Neuronal stem cell (in vitro differentiated cells): ENCODE measurements at regions not wholly inside any gene's neighbourhood (a gene's known extent, or its start where the extent isn't known, plus 50 kb on each side); places are given as distances from the start of the nearest gene placed in this dataset.
"Not testable (repeated sequence)": the region's sequence is repeated elsewhere in the genome, so short reads cannot be mapped to it uniquely, and the experiment has no call there.

Experiments used
- DNase-seq: peaks from one replicate; pipeline ENCODE4 v3.0.0-alpha.2; 2013; ENCODE audit warnings: low spot score
- H2AFZ ChIP-seq: one replicate; pipeline ENCODE4 v1.6.1; 2013; ENCODE audit warnings: mild to moderate bottlenecking, low read length, inconsistent platforms
- H2AK5ac ChIP-seq: 2 replicates; pipeline ENCODE4 v1.6.1; 2013; ENCODE audit warnings: low read depth, mild to moderate bottlenecking, inconsistent platforms, low read length, moderate library complexity, mixed read lengths
- H2BK120ac ChIP-seq: 2 replicates; pipeline ENCODE4 v1.6.1; 2013; ENCODE audit warnings: low read depth, mild to moderate bottlenecking, inconsistent platforms, low read length, moderate library complexity, mixed read lengths
- H2BK12ac ChIP-seq: one replicate; pipeline ENCODE4 v1.6.1; 2013; ENCODE audit warnings: low read length, inconsistent platforms
- H2BK15ac ChIP-seq: 2 replicates; pipeline ENCODE4 v1.6.1; 2013; ENCODE audit warnings: mild to moderate bottlenecking, low read length, inconsistent platforms, mixed read lengths
- H2BK5ac ChIP-seq: one replicate; pipeline ENCODE4 v1.6.1; 2013; ENCODE audit warnings: inconsistent platforms, mild to moderate bottlenecking, low read length, moderate library complexity
- H3K14ac ChIP-seq: one replicate; pipeline ENCODE4 v1.6.1; 2013; ENCODE audit warnings: low read length, inconsistent platforms
- H3K18ac ChIP-seq: 2 replicates; pipeline ENCODE4 v1.6.1; 2013; ENCODE audit warnings: low read length, inconsistent platforms
- H3K23ac ChIP-seq: 2 replicates; pipeline ENCODE4 v1.6.1; 2013; ENCODE audit warnings: low read depth, mild to moderate bottlenecking, mixed read lengths, low read length, inconsistent platforms; ENCODE audit not compliant: poor library complexity
- H3K27ac ChIP-seq: replicated peaks from 3 replicates; pipeline ENCODE4 v1.5.1; 2013; ENCODE audit warnings: low read length, inconsistent platforms
- H3K27me3 ChIP-seq, 3 experiments: 2 replicates each; pipeline ENCODE4 v1.6.1; 2013; ENCODE audit warnings: low read length in 3 of 3, mild to moderate bottlenecking in 2 of 3, inconsistent platforms in 1 of 3, low read depth in 1 of 3, mixed read lengths in 1 of 3, moderate library complexity in 1 of 3; ENCODE audit not compliant: control insufficient read depth in 3 of 3, insufficient read depth in 3 of 3
- H3K36me3 ChIP-seq, 2 donors: replicated peaks in 1 of 2; 2 replicates each; pipeline ENCODE4 v1.6.1; 2013; ENCODE audit warnings: low read length in 2 of 2; ENCODE audit not compliant: control insufficient read depth in 2 of 2, insufficient read depth in 2 of 2
- H3K4ac ChIP-seq: 2 replicates; pipeline ENCODE4 v1.6.1; 2013; ENCODE audit warnings: inconsistent platforms, mild to moderate bottlenecking, low read length, moderate library complexity
- H3K4me1 ChIP-seq, 2 donors: 1 replicate in 1 of 2; 2 replicates in 1 of 2; pipeline ENCODE4 v1.6.1; 2013; ENCODE audit warnings: low read length in 2 of 2, low read depth in 1 of 2; ENCODE audit not compliant: control insufficient read depth in 2 of 2, insufficient read depth in 1 of 2
- H3K4me2 ChIP-seq: one replicate; pipeline ENCODE4 v1.6.1; 2013; ENCODE audit warnings: mild to moderate bottlenecking, low read length, inconsistent platforms; ENCODE audit not compliant: insufficient read depth, poor library complexity, severe bottlenecking
- H3K4me3 ChIP-seq, 2 donors: 2 replicates each; pipeline ENCODE4 v1.5.1; 2013; ENCODE audit warnings: low read length in 2 of 2, mild to moderate bottlenecking in 2 of 2, inconsistent platforms in 1 of 2, moderate library complexity in 1 of 2
- H3K79me1 ChIP-seq: one replicate; pipeline ENCODE4 v1.6.1; 2013; ENCODE audit warnings: low read depth, mild to moderate bottlenecking, inconsistent platforms, low read length, moderate library complexity
- H3K9ac ChIP-seq: one replicate; pipeline ENCODE4 v1.6.1; 2013; ENCODE audit warnings: mild to moderate bottlenecking, low read depth, low read length, inconsistent platforms; ENCODE audit not compliant: poor library complexity
- H3K9me3 ChIP-seq, 2 donors: replicated peaks in 1 of 2; 2 replicates each; pipeline versions ENCODE3 to v1.6.1; 2013; ENCODE audit warnings: low read length in 2 of 2, mild to moderate bottlenecking in 2 of 2, inconsistent platforms in 1 of 2, low read depth in 1 of 2, mixed read lengths in 1 of 2, moderate library complexity in 1 of 2; ENCODE audit not compliant: control insufficient read depth in 2 of 2, insufficient read depth in 1 of 2
- H4K8ac ChIP-seq: one replicate; pipeline ENCODE4 v1.6.1; 2013; ENCODE audit warnings: low read depth, mild to moderate bottlenecking, inconsistent platforms, low read length, moderate library complexity
- H4K91ac ChIP-seq: one replicate; pipeline ENCODE4 v1.6.1; 2013; ENCODE audit warnings: low read length, low read depth, mild to moderate bottlenecking, inconsistent platforms; ENCODE audit not compliant: poor library complexity
- WGBS, 2 donors: extraction: QIAGEN DNeasy Blood & Tissue Kit; methylation state at CpG; one replicate each; pipeline ENCODE4 v1.1.7; 2013; ENCODE audit warnings: missing lambda C conversion rate in 2 of 2, mixed read lengths in 1 of 2; ENCODE audit not compliant: insufficient read length in 2 of 2, insufficient replicate concordance in 1 of 2; ENCODE audit errors: extremely low coverage in 2 of 2; 5-methylcytosine and 5-hydroxymethylcytosine counted together

- H3K27ac ChIP-seq: no peak overlapping the region
- no peak overlapping the region for H3K4me2 ChIP-seq
- H3K9ac ChIP-seq: no peak overlapping the region
- no peaks in the 10 kb centered on the region for H3K9me3 ChIP-seq
- H3K23ac ChIP-seq: no peak overlapping the region
- H2AFZ ChIP-seq: no peak overlapping the region
- H2BK120ac ChIP-seq: no peak overlapping the region
- H2BK5ac ChIP-seq: no peak overlapping the region
- no peak for DNase-seq
- H2AK5ac ChIP-seq: no peak overlapping the region
- H3K27me3 ChIP-seq: no peaks in the 10 kb centered on the region
- no peak overlapping the region for H3K4me3 ChIP-seq
- H3K79me1 ChIP-seq: no peaks in the 10 kb centered on the region
- no peak overlapping the region for H2BK15ac ChIP-seq
- no peaks in the 10 kb centered on the region for H3K4me1 ChIP-seq
- H2BK12ac ChIP-seq: no peak overlapping the region
- no peak overlapping the region for H3K4ac ChIP-seq
- H3K18ac ChIP-seq: no peak overlapping the region
- no peak overlapping the region for H3K14ac ChIP-seq
- no peak overlapping the region for H4K8ac ChIP-seq
- no CpG with 5 or more reads among the region's 4 CpGs for WGBS, 2 donors
- no peak overlapping the region for H4K91ac ChIP-seq
- H3K36me3 ChIP-seq: no peaks in the 10 kb centered on the region
Observed at GRCh38 chr4:100340512-100341485, 150.5 kb upstream of the DDIT4L start.

- Histone ChIP-seq H3K79me1 (no peaks in the 10 kb centered on the region), H4K91ac (no peak overlapping the region), H4K8ac (no peak overlapping the region), H3K4me3 (no peak overlapping the region), H3K9me3 (peaks cover 0 to 3% of the 10 kb centered on the region in 2 donors), H2BK120ac (no peak overlapping the region), H3K4me1 (no peaks in the 10 kb centered on the region), H3K36me3 (no peaks in the 10 kb centered on the region), H3K4ac (no peak overlapping the region), H3K14ac (no peak overlapping the region), H3K18ac (no peak overlapping the region), H2AFZ (no peak overlapping the region), H3K9ac (no peak overlapping the region), H3K23ac (no peak overlapping the region), H2BK15ac (no peak overlapping the region), H3K27me3 (no peaks in the 10 kb centered on the region), H2AK5ac (no peak overlapping the region), H2BK12ac (no peak overlapping the region), H2BK5ac (no peak overlapping the region), H3K27ac (no peak overlapping the region), H3K4me2 (no peak overlapping the region)
- DNase-seq: no peak
- WGBS, 2 donors: no CpG with 5 or more reads among the region's 4 CpGs
Observed at GRCh38 chr4:100339870-100340269, 149.6 kb upstream of the DDIT4L start.

- H3K4me1 ChIP-seq, H3K79me1 ChIP-seq, H3K4ac ChIP-seq, H3K18ac ChIP-seq, H3K4me2 ChIP-seq, H3K36me3 ChIP-seq, H2AK5ac ChIP-seq, H2AFZ ChIP-seq, H3K27ac ChIP-seq, H3K4me3 ChIP-seq, H3K14ac ChIP-seq, H3K9me3 ChIP-seq, H4K91ac ChIP-seq, H3K23ac ChIP-seq, H3K9ac ChIP-seq, H2BK120ac ChIP-seq, H2BK15ac ChIP-seq, H3K27me3 ChIP-seq, H4K8ac ChIP-seq, H2BK5ac ChIP-seq, H2BK12ac ChIP-seq, DNase-seq: not testable (repeated sequence)
- WGBS, 2 donors: no CpG with 5 or more reads among the region's 2 CpGs
Observed at GRCh38 chr4:100333491-100333890, 143.2 kb upstream of the DDIT4L start.

- H3K9ac ChIP-seq: no peak overlapping the region
- H3K36me3 ChIP-seq: no peaks in the 10 kb centered on the region
- H3K14ac ChIP-seq: no peak overlapping the region
- H3K23ac ChIP-seq: no peak overlapping the region
- no peak overlapping the region for H4K91ac ChIP-seq
- H2BK5ac ChIP-seq: no peak overlapping the region
- WGBS, 2 donors: no CpG with 5 or more reads among the region's 7 CpGs
- H3K27ac ChIP-seq: no peak overlapping the region
- no peak overlapping the region for H3K4me3 ChIP-seq
- H2AFZ ChIP-seq: no peak overlapping the region
- H3K9me3 ChIP-seq: no peaks in the 10 kb centered on the region
- H3K27me3 ChIP-seq: no peaks in the 10 kb centered on the region
- H2AK5ac ChIP-seq: no peak overlapping the region
- no peak overlapping the region for H3K4me2 ChIP-seq
- no peak overlapping the region for H2BK120ac ChIP-seq
- H3K79me1 ChIP-seq: no peaks in the 10 kb centered on the region
- H3K4ac ChIP-seq: no peak overlapping the region
- no peak overlapping the region for H2BK15ac ChIP-seq
- DNase-seq: no peak
- H3K4me1 ChIP-seq: no peaks in the 10 kb centered on the region
- H2BK12ac ChIP-seq: no peak overlapping the region
- H4K8ac ChIP-seq: no peak overlapping the region
- no peak overlapping the region for H3K18ac ChIP-seq
Observed at GRCh38 chr4:100317032-100317864, 127.0 kb upstream of the DDIT4L start.
